ENCODE measurements at regions not wholly inside any gene's neighbourhood (a gene's known extent, or its start where the extent isn't known, plus 50 kb on each side); places are given as distances from the start of the nearest gene placed in this dataset.

GRCh38 chrX:139121616-139122286 is 408.8 kb upstream of the F9 start (continued):
- TF ChIP-seq CHD7 (IDR thresholded peaks at IDR 0.05; ENCODE audit: insufficient replicate concordance, low read length) (no peak), RNF2 (IDR thresholded peaks at IDR 0.05; ENCODE audit: borderline replicate concordance, low read depth, low read length, missing control alignments, poor library complexity, severe bottlenecking) (no peak), NRF1 (IDR thresholded peaks at IDR 0.05; ENCODE audit: low read depth, low read length) (no peak), CEBPB (IDR thresholded peaks at IDR 0.05; ENCODE audit: low read depth, low read length) (peak; percentile 41), ASH2L (IDR thresholded peaks at IDR 0.05; ENCODE audit: low read length) (no peak), TCF12 (IDR thresholded peaks at IDR 0.05; ENCODE audit: low read depth, low read length) (0 out of 2 replicates have a peak, but pooled peaks have one; percentile 32), BACH1 (IDR thresholded peaks at IDR 0.05; ENCODE audit: low read length) (no peak), KDM1A (IDR thresholded peaks at IDR 0.05; ENCODE audit: borderline replicate concordance, low read length) (no peak)
